ENCODE measurements at regions not wholly inside any gene's neighbourhood (a gene's known extent, or its start where the extent isn't known, plus 50 kb on each side); places are given as distances from the start of the nearest gene placed in this dataset.

DNA sequence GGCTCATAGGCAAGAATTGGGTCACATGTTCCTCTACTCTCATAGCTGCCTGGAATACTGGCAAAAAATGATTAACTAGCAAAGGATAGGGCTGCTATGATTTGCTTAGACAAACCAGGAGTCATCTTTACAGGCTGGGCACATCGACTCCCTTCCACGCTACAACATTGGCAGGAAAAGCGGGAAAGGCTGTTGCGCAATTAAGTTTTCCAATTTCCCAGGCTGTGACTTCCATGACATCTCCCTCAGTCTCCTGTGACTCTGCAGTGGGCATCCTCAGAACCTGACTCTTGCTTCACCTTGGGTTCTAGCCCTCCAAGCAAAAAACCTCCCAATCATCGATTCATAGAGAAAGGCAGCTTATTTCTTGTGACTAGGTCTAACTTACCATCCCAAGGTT lies 184.5 kb upstream of the E2F7 start:
- intact Hi-C loops (cut with DNase I) = no loop called here
- H3K36me3 ChIP-seq (ENCODE audit: control insufficient read depth in 1 of 2, insufficient read depth in 2 of 2, low read length in 1 of 2) = no peaks in the 10 kb centered on the region
- H3K4me1 ChIP-seq (ENCODE audit: control insufficient read depth in 1 of 2, insufficient read depth in 2 of 2, low read length in 2 of 2) = no peaks in the 10 kb centered on the region
- H3K27me3 ChIP-seq (ENCODE audit: control insufficient read depth in 1 of 2, insufficient read depth in 2 of 2, low read length in 1 of 2) = no peaks in the 10 kb centered on the region
- no peaks in the 10 kb centered on the region for H3K9me3 ChIP-seq (ENCODE audit: control insufficient read depth, low read length)
- DNase-seq = no peak
- no peak overlapping the region for H3K27ac ChIP-seq (ENCODE audit: low read depth in 1 of 2, low read length in 2 of 2)
- no peak for ATAC-seq (ENCODE audit: low FRiP score)
- 95 to 96% methylated on average over 5 of the region's 5 CpGs for WGBS, 2 donors
- no peak overlapping the region for H3K4me3 ChIP-seq (ENCODE audit: low read length in 2 of 2)

DNA sequence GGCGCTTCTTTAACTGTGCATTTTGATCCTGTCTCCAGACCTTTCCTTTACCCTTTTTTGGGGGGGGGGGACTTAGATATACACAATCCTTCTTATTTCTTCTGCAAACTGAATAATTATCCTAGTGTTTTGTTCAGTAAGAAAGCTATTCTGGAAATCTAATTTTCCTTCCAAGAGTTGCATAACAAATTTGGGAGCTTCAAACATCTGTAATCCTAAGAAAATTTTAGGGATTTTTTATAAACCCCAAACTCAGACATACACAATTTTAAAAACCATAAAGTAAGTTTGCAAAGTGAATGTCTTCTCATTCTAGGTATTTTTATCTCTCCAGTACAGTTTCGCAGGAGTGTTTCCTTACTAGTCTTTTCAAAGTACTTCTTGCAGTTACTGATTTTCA lies 182.7 kb upstream of the E2F7 start:
- H3K27ac ChIP-seq (ENCODE audit: low read depth in 1 of 2, low read length in 2 of 2) = no peak overlapping the region
- no peak for ATAC-seq (ENCODE audit: low FRiP score)
- no peaks in the 10 kb centered on the region for H3K4me1 ChIP-seq (ENCODE audit: control insufficient read depth in 1 of 2, insufficient read depth in 2 of 2, low read length in 2 of 2)
- H3K27me3 ChIP-seq (ENCODE audit: control insufficient read depth in 1 of 2, insufficient read depth in 2 of 2, low read length in 1 of 2) = no peaks in the 10 kb centered on the region
- intact Hi-C loops (cut with DNase I) = no loop called here
- no peak for DNase-seq
- H3K36me3 ChIP-seq (ENCODE audit: control insufficient read depth in 1 of 2, insufficient read depth in 2 of 2, low read length in 1 of 2) = no peaks in the 10 kb centered on the region
- H3K4me3 ChIP-seq (ENCODE audit: low read length in 2 of 2) = no peak overlapping the region
- no peaks in the 10 kb centered on the region for H3K9me3 ChIP-seq (ENCODE audit: control insufficient read depth, low read length)
- WGBS, 2 donors = 78 to 90% methylated on average over 2 of the region's 2 CpGs

DNA sequence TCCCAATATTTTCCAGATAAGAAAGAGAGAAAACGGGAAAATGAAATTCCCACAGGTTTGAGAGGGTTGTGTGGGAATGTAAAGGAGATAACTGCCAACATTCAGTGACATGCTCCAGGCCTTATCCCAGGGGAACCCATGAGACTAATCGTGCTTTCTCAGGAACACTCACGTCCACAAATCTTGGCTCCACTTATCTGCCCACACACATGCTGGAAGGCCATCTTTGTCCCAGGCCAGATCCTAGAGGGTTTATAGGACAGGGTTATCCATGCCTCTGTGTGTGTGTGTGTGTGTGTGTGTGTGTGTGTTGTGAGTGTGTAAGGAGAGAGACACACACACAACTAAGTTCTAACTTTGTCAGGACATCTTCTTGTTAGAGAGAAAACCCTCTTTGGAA lies 182.2 kb upstream of the E2F7 start:
- WGBS, 2 donors = 9 to 11% methylated on average over 3 of the region's 3 CpGs
- Histone ChIP-seq H3K27me3 (ENCODE audit: control insufficient read depth in 1 of 2, insufficient read depth in 2 of 2, low read length in 1 of 2) (no peaks in the 10 kb centered on the region), H3K27ac (ENCODE audit: low read depth in 1 of 2, low read length in 2 of 2) (no peak overlapping the region), H3K4me1 (ENCODE audit: control insufficient read depth in 1 of 2, insufficient read depth in 2 of 2, low read length in 2 of 2) (no peaks in the 10 kb centered on the region), H3K4me3 (ENCODE audit: low read length in 2 of 2) (no peak overlapping the region), H3K36me3 (ENCODE audit: control insufficient read depth in 1 of 2, insufficient read depth in 2 of 2, low read length in 1 of 2) (no peaks in the 10 kb centered on the region), H3K9me3 (ENCODE audit: control insufficient read depth, low read length) (no peaks in the 10 kb centered on the region)
- DNase-seq = no peak
- ATAC-seq (ENCODE audit: low FRiP score) = no peak
- intact Hi-C loops (cut with DNase I) = no loop called here

DNA sequence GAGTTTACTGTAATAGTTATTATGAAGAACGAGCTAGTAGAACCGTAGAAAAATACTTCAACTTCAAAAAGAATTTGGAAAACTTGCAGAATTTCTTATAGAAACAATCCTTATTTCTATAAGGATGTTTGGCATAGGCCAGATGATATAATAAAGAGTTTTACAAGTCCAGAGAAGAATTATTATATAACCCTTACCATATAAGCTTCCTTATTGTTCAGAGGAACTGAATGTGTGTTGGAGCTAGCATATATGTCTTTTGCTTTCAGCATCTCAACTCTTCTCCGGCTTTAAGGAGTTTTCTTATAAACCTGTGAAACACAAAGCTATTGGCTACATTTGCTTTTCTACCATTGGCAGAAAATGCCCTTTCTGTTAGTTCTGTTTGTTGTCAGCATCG lies 178.0 kb upstream of the E2F7 start:
- H3K27me3 ChIP-seq (ENCODE audit: control insufficient read depth in 1 of 2, insufficient read depth in 2 of 2, low read length in 1 of 2) = no peaks in the 10 kb centered on the region
- 45 to 54% methylated on average over 4 of the region's 4 CpGs for WGBS, 2 donors

DNA sequence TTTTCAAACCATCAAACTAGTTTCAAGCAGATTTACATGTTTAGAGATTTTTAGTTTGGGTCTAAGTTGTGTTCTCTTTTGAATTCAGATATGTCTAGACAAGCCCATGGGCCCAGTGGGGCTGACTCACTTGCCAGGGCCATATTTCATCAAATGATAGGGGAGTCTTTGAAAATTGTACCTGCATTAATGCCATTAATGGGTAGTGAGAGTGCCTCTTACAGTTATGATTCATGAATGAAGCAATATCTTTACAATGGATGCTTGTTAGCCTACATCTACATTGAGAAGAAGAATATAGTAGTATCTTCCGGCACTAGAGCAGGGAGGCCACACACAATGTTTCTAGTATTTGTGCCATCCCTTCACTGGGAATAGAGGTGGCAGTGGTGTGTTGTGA lies 174.2 kb upstream of the E2F7 start:
- Histone ChIP-seq H3K9me3 (ENCODE audit: control insufficient read depth, low read length) (no peaks in the 10 kb centered on the region), H3K4me3 (ENCODE audit: low read length in 2 of 2) (no peak overlapping the region), H3K4me1 (ENCODE audit: control insufficient read depth in 1 of 2, insufficient read depth in 2 of 2, low read length in 2 of 2) (no peaks in the 10 kb centered on the region), H3K36me3 (ENCODE audit: control insufficient read depth in 1 of 2, insufficient read depth in 2 of 2, low read length in 1 of 2) (no peaks in the 10 kb centered on the region), H3K27me3 (ENCODE audit: control insufficient read depth in 1 of 2, insufficient read depth in 2 of 2, low read length in 1 of 2) (no peaks in the 10 kb centered on the region), H3K27ac (ENCODE audit: low read depth in 1 of 2, low read length in 2 of 2) (no peak overlapping the region)
- ATAC-seq (ENCODE audit: low FRiP score) = no peak
- 96 to 100% methylated on average over 1 of the region's 1 CpG for WGBS, 2 donors
- intact Hi-C loops (cut with DNase I) = no loop called here
- no peak for DNase-seq

More for the DNA sequence above, 178.0 kb upstream of the E2F7 start:
- Histone ChIP-seq H3K9me3 (ENCODE audit: control insufficient read depth, low read length) (no peaks in the 10 kb centered on the region), H3K4me1 (ENCODE audit: control insufficient read depth in 1 of 2, insufficient read depth in 2 of 2, low read length in 2 of 2) (no peaks in the 10 kb centered on the region), H3K4me3 (ENCODE audit: low read length in 2 of 2) (no peak overlapping the region), H3K36me3 (ENCODE audit: control insufficient read depth in 1 of 2, insufficient read depth in 2 of 2, low read length in 1 of 2) (no peaks in the 10 kb centered on the region), H3K27ac (ENCODE audit: low read depth in 1 of 2, low read length in 2 of 2) (no peak overlapping the region)
- DNase-seq = no peak
- ATAC-seq (ENCODE audit: low FRiP score) = no peak
- intact Hi-C loops (cut with DNase I) = no loop called here

DNA sequence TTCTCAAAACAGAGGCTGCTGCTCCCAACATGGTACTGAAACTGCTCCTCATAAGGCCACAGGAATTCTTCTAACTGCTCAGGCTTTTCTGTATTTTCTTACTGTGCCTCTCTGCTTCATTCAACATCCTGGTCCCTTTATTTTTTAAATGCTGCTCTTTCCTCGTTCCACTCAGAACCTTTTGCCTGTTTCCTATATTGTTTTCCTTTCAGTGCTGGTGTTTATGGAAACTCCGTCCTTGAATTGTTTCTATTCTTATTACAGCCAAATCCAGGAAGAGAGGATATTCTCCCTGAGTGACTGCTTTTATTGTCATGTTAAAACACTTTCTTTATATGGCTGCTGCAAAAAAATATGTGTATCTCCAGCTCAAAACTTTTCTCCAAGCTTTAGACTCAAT lies 173.0 kb upstream of the E2F7 start:
- Histone ChIP-seq H3K9me3 (ENCODE audit: control insufficient read depth, low read length) (no peaks in the 10 kb centered on the region), H3K27me3 (ENCODE audit: control insufficient read depth in 1 of 2, insufficient read depth in 2 of 2, low read length in 1 of 2) (no peaks in the 10 kb centered on the region), H3K4me1 (ENCODE audit: control insufficient read depth in 1 of 2, insufficient read depth in 2 of 2, low read length in 2 of 2) (no peaks in the 10 kb centered on the region), H3K27ac (ENCODE audit: low read depth in 1 of 2, low read length in 2 of 2) (no peak overlapping the region), H3K4me3 (ENCODE audit: low read length in 2 of 2) (no peak overlapping the region), H3K36me3 (ENCODE audit: control insufficient read depth in 1 of 2, insufficient read depth in 2 of 2, low read length in 1 of 2) (no peaks in the 10 kb centered on the region)
- WGBS, 2 donors = 4 to 12% methylated on average over 2 of the region's 2 CpGs
- ATAC-seq (ENCODE audit: low FRiP score) (no peak), DNase-seq (no peak)
- intact Hi-C loops (cut with DNase I) = no loop called here

DNA sequence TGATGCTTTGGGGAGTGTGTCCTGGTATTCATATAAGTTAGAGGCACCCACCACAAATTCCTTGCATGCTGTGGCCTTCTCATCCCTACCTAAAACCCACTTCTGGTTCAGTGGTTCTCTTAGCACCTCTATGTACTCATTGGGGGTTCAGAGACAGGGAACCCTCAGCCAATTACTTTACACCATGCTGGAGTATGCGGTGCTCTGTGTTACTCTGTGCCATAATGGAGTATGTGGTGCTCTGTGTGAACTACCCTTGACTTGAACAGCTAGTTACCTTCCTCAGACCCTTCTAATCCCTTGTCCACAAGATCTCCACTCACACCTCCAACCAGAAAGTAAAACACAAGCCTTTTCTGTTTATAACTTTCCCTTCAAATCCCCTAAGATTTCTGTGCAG lies 172.5 kb upstream of the E2F7 start:
- H3K4me1 ChIP-seq (ENCODE audit: control insufficient read depth in 1 of 2, insufficient read depth in 2 of 2, low read length in 2 of 2) = no peaks in the 10 kb centered on the region
- no peaks in the 10 kb centered on the region for H3K36me3 ChIP-seq (ENCODE audit: control insufficient read depth in 1 of 2, insufficient read depth in 2 of 2, low read length in 1 of 2)
- ATAC-seq (ENCODE audit: low FRiP score) (no peak), DNase-seq (no peak)
- H3K9me3 ChIP-seq (ENCODE audit: control insufficient read depth, low read length) = no peaks in the 10 kb centered on the region
- no peaks in the 10 kb centered on the region for H3K27me3 ChIP-seq (ENCODE audit: control insufficient read depth in 1 of 2, insufficient read depth in 2 of 2, low read length in 1 of 2)
- WGBS, 2 donors = 87 to 100% methylated on average over 1 of the region's 1 CpG
- intact Hi-C loops (cut with DNase I) = no loop called here
- H3K4me3 ChIP-seq (ENCODE audit: low read length in 2 of 2) = no peak overlapping the region
- H3K27ac ChIP-seq (ENCODE audit: low read depth in 1 of 2, low read length in 2 of 2) = no peak overlapping the region

DNA sequence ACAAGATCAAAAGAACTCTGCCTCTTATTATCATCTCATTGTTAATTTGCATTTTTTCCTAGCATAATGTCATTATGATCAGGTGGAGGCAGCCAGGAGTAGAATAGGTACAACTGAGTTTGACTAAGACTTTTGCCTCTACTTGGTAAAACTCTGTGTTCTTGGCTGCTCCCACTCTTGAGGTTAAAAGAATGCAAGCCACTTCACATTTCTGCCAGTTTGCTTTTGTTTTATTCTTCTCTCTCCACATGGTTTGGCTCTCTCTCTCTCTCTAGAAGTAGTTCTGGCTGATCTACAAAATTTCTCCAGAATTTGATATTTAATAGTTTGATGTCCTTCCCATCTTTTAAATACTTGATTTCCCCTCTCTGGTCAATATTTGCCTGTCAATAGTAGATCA lies 170.7 kb upstream of the E2F7 start:
- no peak overlapping the region for H3K4me3 ChIP-seq (ENCODE audit: low read length in 2 of 2)
- ATAC-seq (ENCODE audit: low FRiP score) = no peak
- intact Hi-C loops (cut with DNase I) = no loop called here
- no peak overlapping the region for H3K27ac ChIP-seq (ENCODE audit: low read depth in 1 of 2, low read length in 2 of 2)
- H3K9me3 ChIP-seq (ENCODE audit: control insufficient read depth, low read length) = no peaks in the 10 kb centered on the region
- no peaks in the 10 kb centered on the region for H3K36me3 ChIP-seq (ENCODE audit: control insufficient read depth in 1 of 2, insufficient read depth in 2 of 2, low read length in 1 of 2)
- peaks cover 0 to 3% of the 10 kb centered on the region in 2 donors for H3K4me1 ChIP-seq (ENCODE audit: control insufficient read depth in 1 of 2, insufficient read depth in 2 of 2, low read length in 2 of 2)
- DNase-seq = no peak
- H3K27me3 ChIP-seq (ENCODE audit: control insufficient read depth in 1 of 2, insufficient read depth in 2 of 2, low read length in 1 of 2) = no peaks in the 10 kb centered on the region

DNA sequence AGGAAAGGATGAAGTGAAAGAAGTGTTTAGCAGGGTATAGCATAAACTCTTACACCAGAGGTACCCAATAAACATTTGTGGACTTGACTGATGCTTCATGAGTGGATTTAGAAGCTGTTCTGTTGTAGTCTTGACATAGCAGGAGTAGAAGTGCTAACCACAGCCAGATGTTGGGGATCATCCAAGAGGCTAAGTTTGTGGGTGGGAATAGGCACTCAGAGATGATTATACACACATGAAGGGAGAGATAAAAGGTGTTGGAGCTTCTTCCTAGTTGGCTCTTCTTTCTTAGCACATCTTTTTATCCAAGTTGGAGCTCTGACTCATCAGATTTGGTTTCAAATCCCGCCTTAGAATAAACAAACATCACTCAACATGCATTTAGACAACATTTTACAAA lies 166.7 kb upstream of the E2F7 start:
- DNase-seq (no peak), ATAC-seq (ENCODE audit: low FRiP score) (peak; percentile 54)
- Histone ChIP-seq H3K9me3 (ENCODE audit: control insufficient read depth, low read length) (no peaks in the 10 kb centered on the region), H3K36me3 (ENCODE audit: control insufficient read depth in 1 of 2, insufficient read depth in 2 of 2, low read length in 1 of 2) (no peaks in the 10 kb centered on the region), H3K4me1 (ENCODE audit: control insufficient read depth in 1 of 2, insufficient read depth in 2 of 2, low read length in 2 of 2) (peaks cover 0 to 4% of the 10 kb centered on the region in 2 donors), H3K27me3 (ENCODE audit: control insufficient read depth in 1 of 2, insufficient read depth in 2 of 2, low read length in 1 of 2) (no peaks in the 10 kb centered on the region), H3K4me3 (ENCODE audit: low read length in 2 of 2) (no peak overlapping the region), H3K27ac (ENCODE audit: low read depth in 1 of 2, low read length in 2 of 2) (no peak overlapping the region)
- intact Hi-C loops (cut with DNase I) = no loop called here
- 78 to 93% methylated on average over 1 of the region's 1 CpG for WGBS, 2 donors
